ENCODE measurements at regions not wholly inside any gene's neighbourhood (a gene's known extent, or its start where the extent isn't known, plus 50 kb on each side); places are given as distances from the start of the nearest gene placed in this dataset.

GRCh38 chr1:29517251-29518086 is 281.1 kb downstream of the PTPRU start:
- DNase-seq (ENCODE audit: insufficient read length, low spot score) (no peak), FAIRE-seq (no peak)

DNA sequence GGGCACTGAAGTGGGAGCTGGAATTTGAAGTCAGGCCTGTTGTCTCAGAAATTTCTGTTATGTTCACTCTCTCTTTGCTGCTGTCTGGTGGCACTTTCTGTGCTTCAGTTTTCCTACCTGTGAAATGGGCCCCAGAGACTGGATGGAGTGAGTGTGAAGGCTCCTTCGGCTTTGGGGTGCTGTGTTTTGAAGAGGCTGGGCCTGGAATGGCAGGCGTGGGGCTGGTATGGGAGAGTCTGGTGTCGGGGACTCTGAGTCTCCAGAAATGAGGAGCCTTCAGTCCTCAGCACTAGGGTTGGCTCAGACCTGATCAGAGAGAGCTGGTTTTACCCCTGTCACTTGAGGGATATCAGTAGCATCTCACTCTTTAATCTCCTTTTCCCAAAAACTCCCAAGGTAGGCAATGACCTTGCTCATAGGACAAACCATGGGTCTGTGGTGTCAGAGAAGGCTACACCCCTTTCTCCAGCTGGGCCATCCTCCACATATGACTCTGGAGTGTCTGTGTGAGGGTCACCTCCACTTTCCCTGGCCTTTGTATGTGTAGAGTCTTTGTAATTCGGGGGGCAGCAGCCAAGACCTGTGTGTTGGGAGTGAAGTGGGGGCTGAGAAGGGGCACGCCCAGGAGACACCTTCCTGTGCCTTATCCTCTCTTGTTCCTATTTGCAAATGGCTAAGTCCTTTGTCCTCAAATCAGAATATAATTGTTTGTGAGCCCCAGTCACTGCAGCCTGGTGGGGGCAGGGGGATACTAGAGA is 279.9 kb downstream of the PTPRU start:
- DNase-seq (ENCODE audit: insufficient read length, low spot score) (no peak), FAIRE-seq (no peak)

- DNase-seq (ENCODE audit: insufficient read length, low spot score) (no peak), FAIRE-seq (no peak)
These were observed 279.0 kb downstream of the PTPRU start for GRCh38 chr1:29515170-29515955.

DNA sequence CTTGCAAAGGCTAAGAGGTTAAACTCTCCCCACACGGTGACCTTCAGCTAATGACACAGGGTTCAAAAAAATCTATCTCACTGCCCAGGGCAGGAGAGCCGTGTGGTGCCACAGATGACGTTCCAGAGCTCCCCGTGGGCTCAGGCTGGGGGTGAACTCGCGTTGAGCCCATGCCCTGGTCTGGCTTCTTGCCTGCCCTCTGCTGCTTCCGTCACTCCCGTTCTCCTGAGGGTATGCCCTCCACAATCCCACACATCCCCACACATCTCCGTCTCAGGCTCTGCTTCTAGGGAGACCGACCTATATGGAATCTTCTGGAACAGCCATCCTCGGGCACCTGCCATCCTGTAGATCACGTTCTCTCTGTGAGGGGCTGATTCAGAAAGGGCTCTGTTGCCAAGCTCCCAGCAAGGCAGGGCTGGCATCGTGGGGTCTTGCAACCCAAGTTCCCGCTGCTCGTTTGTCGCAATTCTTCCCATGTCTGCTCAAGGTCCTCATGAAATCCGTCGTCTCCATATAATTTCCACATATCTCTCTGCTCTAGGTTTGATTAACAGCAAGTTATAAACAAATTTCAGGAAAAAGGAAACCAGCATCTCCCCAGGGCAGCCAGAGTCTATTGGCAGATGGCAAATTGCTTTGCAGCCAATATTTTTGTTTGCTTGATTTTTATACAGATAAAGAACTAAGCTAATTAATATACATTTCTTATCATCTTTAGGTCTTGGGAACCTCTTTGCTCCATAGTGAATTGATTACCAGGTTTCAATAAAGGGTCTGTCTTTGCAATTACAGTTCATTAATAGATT is 278.2 kb downstream of the PTPRU start:
- DNase-seq (ENCODE audit: insufficient read length, low spot score) = no peak
- no peak for FAIRE-seq

GRCh38 chr1:29513357-29513756 is 277.0 kb downstream of the PTPRU start:
- FAIRE-seq (peak; percentile 9), DNase-seq (ENCODE audit: insufficient read length, low spot score) (peak; percentile 59)

GRCh38 chr1:29511436-29511835 is 275.1 kb downstream of the PTPRU start:
- no peak for DNase-seq (ENCODE audit: insufficient read length, low spot score)
- no peak for FAIRE-seq

GRCh38 chr1:29508458-29509107 is 272.3 kb downstream of the PTPRU start:
- FAIRE-seq (no peak), DNase-seq (ENCODE audit: insufficient read length, low spot score) (no peak)

- DNase-seq (ENCODE audit: insufficient read length, low spot score) (no peak), FAIRE-seq (no peak)
These were observed 270.4 kb downstream of the PTPRU start for GRCh38 chr1:29506678-29507225.

- FAIRE-seq (no peak), DNase-seq (ENCODE audit: insufficient read length, low spot score) (no peak)
These were observed 269.4 kb downstream of the PTPRU start for GRCh38 chr1:29505532-29506220.

- no peak for DNase-seq (ENCODE audit: insufficient read length, low spot score)
- no peak for FAIRE-seq
These were observed 268.5 kb downstream of the PTPRU start for GRCh38 chr1:29504709-29505410.

DNA sequence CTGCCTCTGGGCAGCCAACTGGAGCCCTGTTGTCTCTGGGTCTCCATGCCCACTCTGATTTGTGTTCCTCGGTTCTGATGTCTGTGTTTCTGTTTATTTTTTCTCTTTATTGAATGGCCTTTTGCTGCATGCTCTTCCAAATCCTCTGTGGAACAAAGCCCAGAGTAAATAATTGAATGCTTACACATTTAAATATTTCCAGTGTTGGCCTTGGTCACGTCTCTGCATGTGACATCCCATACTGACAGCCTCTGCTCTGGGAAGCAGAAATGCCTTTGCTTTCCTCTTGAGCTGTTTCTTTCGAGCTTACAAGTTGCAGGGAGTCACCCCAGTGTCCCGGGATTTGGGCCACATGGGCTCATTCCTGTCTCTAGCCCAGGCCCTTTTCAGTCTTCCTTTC is 267.9 kb downstream of the PTPRU start:
- FAIRE-seq (no peak), DNase-seq (ENCODE audit: insufficient read length, low spot score) (no peak)

GRCh38 chr1:29502911-29503840 is 266.9 kb downstream of the PTPRU start:
- no peak for DNase-seq (ENCODE audit: insufficient read length, low spot score)
- no peak for FAIRE-seq

GRCh38 chr1:29502225-29502910 is 266.0 kb downstream of the PTPRU start:
- no peak for DNase-seq (ENCODE audit: insufficient read length, low spot score)
- FAIRE-seq = no peak

DNA sequence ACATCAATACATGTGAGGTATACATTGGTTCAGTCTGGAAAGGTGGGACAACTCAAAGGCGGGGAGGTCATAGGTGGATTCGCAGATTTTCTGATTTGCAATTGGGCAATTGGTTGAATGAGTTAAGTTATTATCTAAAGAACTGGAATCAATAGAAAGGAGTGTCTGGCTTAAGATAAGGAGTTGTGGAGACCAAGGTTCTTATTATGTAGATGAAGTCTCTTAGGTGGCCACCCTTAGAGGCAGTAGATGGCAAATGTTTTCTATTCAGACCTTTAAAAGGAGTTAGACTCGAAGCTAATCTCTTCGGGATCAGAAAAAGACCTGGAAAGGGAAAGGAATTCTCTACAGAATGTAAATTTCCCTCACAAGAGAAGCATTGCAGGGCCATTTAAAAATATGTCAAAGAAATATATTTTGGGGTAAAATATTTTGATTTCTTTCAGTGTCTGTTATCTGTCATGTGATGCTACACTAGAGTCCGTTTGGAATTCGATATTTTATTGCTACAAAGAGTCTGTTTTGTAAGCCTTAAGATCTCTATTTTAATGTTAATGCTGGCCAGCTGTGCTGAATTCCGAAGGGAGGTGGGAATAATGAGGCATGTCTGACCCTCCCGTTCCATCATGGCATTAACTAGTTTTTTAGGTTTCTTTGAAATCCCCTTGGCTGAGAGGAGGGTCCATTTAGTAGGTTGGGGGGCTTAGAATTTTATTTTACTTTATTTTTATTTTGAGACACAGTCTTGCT is 265.1 kb downstream of the PTPRU start:
- DNase-seq (ENCODE audit: insufficient read length, low spot score) (no peak), FAIRE-seq (no peak)

DNA sequence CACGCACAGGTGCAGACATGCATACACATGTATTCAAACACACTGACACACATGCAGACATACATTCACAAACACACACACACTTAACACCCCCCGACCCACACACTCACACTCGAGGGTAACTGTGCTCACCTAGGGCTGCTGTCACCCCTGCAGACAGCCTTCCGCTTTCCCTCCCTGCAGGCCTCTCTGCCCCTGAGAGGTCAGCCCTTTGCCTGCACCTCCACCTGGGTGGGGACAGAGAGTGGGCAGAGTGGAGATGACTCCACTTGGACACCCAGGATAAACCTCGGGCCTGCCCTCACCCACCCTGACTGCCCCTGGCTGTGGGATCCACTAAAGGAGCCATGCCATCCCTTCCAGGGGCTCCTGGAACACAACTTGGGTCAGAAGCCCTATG is 264.3 kb downstream of the PTPRU start:
- FAIRE-seq (peak; percentile 38), DNase-seq (ENCODE audit: insufficient read length, low spot score) (no peak)

DNA sequence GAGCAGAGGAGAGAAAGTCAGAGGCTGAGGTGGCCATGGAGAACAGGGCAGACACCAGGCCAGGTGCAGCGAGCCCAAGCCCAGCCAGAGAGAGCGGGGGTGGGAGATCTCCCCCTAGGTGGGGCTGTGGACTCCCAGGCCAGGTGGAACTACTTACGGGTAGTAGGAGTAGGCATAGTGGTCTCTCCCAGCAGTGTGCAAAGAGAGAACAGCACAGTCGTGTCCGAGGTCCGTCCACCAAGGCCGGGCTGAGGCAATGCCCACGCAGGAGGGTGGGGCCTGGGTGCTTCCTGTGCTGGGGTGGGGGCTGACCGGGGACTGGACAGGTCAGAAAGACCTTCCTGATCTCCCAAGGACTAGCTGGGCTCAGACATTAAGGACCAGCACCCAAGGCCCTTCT is 263.7 kb downstream of the PTPRU start:
- FAIRE-seq (no peak), DNase-seq (ENCODE audit: insufficient read length, low spot score) (no peak)
